ENCODE measurements at regions not wholly inside any gene's neighbourhood (a gene's known extent, or its start where the extent isn't known, plus 50 kb on each side); places are given as distances from the start of the nearest gene placed in this dataset.
"Not testable (repeated sequence)": the region's sequence is repeated elsewhere in the genome, so short reads cannot be mapped to it uniquely, and the experiment has no call there.

DNA sequence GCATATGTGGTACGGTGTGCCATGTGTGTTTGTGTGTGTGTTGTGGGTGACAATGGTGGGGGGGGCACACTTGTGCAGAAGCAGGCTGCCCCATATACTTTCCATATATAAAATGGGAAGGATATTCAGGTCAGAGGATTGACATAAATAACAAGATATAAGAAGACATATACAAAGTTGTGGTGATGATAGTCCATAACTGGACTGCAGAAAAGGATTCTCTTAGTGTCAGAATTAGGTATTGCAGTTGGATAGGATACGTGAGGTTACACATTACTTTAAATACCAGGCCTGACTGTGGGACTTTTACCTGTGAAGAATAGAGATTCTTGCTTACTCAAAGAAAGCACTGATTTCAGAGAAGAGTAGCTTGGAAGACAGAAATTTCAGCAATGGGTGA is 1260.3 kb downstream of the EPHA7 start:
- DNase-seq (ENCODE audit: low read depth in 3 of 3): no peak

DNA sequence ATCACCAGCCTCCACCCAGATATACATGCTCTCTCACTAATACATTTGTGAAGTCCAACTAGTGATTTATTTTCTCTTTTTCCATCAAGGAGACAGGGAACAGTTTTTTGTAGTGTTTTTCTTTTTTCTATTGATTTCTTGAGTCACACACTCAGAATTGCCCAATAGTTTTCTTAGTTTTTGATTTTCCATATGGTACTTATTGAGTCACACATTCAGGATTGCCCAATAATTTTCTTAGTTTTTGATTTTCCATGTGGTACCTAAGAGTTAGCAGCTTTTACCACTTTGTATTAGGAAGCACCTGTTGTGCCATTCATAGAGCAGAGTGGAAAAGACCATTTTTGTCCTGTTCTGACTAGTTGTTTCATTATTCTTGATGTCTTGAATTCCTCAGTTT is 1268.8 kb downstream of the EPHA7 start:
- no peak for DNase-seq (ENCODE audit: low read depth in 3 of 3)

DNA sequence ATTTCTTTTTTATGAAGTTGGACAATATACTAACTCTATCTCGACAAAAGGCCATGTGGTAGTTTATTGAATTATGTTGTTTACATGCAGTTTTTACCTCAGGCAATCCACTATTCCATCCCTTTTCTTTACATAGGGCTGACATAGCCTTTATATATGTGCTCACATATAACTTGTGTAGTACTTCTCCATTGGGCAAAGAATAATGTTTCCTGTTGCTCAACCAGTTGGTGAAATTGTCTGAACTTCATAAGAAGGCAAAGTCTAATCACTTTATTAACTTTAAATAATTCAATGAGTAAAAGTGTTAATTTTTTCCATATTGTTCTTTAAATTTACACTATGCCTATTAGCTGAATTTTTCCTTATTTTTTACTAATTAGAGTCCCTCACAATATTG is 1272.1 kb downstream of the EPHA7 start:
- no peak for DNase-seq (ENCODE audit: low read depth in 3 of 3)

DNA sequence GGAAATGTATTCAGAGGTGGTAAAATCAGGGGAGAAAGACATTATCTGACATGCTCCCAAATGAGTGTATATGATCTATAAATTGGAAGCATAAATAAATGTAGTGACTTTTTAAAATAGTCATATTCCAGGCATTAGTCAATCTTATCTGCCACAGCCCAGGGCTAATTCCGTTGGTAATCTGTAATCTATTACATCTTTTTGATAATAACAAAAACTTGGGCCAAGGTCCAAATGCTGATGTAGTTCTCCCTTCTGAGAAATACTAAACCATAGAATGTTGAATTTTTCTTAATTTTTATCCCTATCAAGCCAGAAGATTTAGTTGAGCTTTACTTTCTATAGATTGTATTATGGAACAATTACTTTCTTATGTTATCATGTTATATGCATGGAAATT is 1279.8 kb downstream of the EPHA7 start:
- no peak for DNase-seq (ENCODE audit: low read depth in 3 of 3)

DNA sequence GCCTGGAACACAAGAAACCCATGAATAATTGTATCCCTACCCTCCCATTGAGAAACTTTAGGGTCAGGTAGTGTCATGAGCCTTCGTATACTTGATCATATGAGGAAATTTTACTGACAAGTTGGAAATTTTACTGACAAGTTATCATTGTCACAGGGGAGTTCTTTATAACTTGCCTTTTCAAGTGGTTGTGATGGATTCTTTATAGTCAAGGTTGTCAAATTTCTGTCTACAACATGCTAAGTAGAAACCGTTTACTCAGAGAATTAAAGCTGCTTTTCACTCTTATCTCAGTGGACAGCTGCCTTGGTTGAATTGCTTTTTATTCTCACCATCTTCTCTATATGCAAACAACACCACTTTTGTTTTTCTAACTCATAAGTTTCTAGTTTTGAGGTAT is 1286.4 kb downstream of the EPHA7 start:
- DNase-seq (ENCODE audit: low read depth in 3 of 3): no peak

DNA sequence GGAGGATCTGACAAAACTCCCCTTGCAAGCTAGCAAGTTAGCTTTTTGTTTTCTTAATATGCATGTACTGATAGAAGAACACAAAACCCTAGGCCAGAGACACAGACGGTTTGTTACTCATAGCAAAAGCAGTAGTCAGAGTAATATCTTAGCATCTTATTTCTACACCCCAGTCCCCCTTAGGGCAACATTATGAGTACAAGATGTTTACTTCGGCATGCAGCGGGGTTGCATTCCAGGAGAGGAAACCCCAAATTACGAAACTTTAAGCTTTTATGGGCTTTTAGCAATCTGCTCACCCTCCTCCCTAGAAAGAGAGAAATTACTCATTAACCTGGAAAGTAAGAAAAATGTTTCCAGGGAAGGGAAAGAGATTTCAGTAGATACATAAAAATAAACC is 1286.9 kb downstream of the EPHA7 start:
- DNase-seq (ENCODE audit: low read depth in 3 of 3): no peak

DNA sequence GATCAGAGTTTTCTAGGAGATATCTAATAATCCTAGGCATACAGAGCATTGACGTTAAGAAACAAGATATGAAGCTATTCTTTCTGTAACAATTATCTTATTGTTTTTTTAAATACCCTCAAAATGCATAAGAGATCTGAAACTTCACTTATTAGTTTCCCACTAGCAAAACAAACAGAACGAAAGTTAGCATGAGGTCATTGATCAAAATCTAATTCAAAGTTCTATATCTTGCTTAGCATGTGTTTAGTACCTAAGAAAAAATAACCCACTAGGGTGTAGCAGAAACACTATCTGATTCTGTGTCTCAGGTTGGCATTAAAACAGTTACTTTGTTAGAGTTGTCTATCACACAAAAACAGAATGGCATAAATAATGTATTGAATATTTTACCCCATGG is 1288.4 kb downstream of the EPHA7 start:
- no peak for DNase-seq (ENCODE audit: low read depth in 3 of 3)

DNA sequence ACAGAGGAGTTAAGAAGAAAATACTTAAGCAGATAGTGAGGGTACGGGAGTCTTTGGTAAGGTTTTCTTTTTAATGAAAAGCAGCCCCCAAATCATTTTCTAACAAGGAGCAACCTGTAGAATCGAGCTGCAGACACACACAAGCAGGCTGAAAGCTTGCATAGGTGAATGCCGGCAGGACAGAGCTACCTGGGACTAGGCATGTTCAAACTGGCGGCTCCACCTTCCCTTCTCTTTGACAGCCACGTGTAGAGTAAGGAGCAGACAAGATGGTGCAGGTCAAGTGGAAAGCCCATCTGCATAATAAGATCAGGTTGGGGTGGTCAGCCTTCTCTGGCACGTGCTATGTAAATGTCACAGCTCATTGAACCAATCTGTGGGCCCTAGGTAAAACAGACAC is 1292.4 kb downstream of the EPHA7 start:
- DNase-seq (ENCODE audit: low read depth in 3 of 3): no peak

DNA sequence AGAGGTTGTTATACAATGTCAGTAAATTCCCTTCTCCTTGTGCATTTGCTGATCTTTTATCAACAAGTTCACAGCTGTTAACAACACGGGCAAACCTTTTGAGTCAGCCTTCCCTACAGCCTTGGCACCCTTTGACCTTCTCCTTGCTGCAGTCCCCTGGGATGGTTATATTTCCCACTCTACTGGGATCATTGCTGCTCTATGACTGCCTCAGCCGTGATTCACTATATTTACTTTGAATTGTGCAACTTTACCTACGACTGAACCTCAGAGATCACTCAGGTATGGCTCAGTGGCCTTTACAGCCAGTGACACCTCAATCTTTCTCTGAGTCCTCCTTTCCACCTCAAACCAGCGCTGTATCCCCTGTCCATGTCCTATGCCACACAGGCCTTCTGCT is 1293.3 kb downstream of the EPHA7 start:
- no peak for DNase-seq (ENCODE audit: low read depth in 3 of 3)

DNA sequence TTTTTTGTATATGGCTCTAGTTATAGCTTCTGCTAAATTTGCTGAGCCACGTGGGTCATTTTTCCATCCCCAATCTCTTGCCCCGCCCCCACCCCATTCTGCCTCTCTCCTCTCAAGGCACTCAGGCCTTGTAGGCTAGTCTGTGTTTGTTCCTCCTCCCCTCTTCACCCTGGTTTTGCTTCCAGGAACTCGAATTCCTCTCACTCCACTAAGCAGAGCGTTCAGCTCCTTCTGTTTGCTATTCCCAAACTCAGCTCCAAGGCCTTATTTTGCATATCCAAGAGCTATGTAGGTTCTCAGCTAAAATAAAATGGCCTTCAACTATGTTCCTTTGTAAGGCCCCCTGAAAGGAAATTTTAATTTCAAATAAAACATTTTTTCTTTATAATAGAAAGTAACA is 1293.7 kb downstream of the EPHA7 start:
- no peak for DNase-seq (ENCODE audit: low read depth in 3 of 3)

DNA sequence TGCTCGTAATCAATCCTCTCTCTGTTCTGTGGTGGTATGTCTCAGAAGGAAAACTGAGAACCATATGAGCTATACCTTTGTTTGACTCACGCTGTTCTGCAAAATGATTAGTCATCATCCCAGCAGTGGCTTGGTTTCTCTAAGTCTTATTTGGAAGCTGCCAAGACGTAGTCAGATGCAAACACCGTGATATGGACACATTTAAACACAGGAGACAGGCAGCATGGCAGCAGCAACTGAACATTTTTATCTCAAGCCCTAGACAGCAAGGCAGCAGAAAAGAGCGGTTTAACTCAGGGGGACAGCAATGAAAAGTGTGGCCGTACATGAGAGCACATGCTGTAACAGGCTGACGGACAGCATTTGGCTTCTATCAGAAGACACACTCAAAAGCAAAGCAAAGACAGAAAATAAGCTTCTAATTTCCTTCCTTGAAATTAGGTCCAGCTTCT is 1295.1 kb downstream of the EPHA7 start:
- DNase-seq (ENCODE audit: low read depth in 3 of 3): no peak

DNA sequence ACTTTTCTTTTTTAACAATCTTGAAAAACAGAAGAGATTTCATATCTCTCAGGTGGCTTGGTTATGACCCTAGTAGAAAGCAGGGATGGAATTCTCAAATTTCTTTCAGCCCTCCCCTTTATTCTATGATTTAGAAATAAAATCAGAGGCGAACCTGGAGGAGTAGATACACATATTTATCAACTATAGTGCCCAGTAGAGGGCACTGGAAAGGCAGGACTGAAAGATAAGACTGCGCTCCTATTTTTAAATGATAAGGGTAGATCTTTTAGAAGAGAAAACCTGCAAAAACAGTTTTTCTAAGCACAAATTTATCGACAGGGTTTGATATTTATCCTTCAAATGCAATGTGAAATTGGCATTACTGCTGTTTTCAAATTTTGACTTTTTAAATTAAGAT is 1296.6 kb downstream of the EPHA7 start:
- DNase-seq (ENCODE audit: low read depth in 3 of 3): no peak

DNA sequence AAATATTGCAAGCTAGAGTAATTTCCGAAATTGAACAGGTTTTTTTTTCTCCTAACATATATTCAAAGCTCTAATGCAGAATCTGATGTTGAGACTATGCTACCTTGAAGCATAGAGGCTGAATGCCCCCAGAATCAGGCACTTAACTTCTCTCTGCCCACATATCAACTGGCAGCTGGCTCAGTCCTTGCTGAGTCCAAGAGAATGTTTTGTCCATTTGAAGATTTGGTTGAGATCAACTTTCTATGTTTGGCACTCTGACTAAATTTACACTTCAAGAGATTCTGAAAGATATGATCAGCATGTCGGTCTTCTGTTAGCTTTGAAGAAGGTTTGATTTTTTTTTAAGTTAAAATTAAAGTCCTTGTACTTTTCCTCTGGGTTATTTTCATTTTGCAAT is 1298.1 kb downstream of the EPHA7 start:
- no peak for DNase-seq (ENCODE audit: low read depth in 3 of 3)

DNA sequence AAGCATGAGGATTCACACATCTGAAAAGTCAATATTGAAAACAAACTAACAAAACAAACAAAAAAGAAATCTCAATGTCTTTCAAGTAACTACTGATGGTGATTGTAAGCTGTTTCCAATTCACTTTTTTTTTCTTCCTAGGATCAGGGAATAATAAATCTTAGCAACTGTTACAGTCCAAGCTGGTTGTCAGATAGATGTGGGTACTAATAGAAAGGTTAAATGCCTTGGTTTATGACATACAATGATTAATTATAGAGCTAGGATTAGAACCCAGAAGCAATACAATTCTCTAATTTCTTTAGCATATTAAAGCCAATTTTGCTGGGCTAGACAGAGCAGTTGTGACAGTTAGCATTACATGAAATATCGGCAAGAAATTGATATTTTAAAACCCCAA is 1301.6 kb downstream of the EPHA7 start:
- DNase-seq (ENCODE audit: low read depth in 3 of 3): no peak

DNA sequence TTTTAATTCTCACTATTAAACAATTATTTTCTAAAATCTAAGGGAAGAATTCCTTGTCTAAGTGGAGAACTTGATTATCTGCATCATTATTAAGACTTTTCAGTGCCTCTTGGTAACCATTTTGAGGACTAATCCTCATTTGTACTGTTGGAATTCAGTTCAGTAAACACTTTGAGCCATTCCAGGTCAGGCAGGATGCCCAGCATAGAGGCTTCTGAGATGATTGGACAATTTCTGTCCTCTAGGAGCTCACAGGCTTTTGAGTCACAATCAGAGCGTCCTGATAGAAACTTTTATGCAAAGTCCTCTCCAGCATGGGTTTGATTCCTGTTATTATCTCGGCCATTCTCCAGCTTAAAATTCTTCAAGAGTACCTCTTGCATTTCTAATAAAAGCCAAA is 1304.6 kb downstream of the EPHA7 start:
- no peak for DNase-seq (ENCODE audit: low read depth in 3 of 3)

DNA sequence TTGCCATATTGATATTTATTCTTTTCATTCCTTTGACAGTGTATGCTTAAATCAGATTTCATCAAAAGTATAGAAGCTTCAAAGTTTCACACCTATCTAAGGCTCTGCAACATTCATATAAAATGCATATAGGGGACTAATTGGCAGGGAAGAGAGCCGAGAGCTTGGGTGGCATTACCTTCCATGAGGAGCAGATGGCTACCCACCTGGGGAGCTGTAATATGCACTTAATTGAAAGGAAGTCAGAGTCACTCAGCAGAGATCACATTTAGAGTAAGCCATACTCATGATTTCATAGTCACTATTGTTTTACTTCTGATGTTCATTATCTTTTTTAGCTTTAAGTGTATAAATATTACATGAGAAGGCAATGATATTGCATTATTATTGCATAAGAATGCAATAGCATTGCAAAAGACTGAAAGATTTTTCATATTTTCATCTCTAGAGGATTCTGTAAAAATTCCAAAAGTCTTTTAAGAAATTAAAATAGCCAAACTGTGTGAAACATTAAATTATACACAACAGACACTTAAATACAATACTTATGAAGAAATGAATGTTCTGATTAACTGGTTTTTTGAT is 1305.2 kb downstream of the EPHA7 start:
- DNase-seq (ENCODE audit: low read depth in 3 of 3): no peak

DNA sequence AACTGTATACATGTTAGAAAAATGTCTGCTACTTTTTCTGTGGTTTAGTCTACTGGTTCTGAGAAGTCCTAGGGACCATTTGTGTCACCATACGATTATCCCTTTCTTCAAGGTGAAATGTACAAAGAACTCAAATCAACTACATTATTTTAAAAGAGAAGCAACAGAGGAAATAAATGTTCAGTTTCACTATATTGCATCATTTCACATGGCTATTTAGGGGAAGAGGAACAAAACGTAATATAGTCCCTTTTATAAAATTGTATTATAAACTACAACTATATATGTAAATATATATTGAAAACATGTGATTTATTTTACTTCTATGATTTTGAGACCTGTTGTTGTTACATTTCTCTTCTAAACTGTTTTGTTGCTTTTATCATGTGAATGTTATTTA is 1308.0 kb downstream of the EPHA7 start:
- no peak for DNase-seq (ENCODE audit: low read depth in 3 of 3)

DNA sequence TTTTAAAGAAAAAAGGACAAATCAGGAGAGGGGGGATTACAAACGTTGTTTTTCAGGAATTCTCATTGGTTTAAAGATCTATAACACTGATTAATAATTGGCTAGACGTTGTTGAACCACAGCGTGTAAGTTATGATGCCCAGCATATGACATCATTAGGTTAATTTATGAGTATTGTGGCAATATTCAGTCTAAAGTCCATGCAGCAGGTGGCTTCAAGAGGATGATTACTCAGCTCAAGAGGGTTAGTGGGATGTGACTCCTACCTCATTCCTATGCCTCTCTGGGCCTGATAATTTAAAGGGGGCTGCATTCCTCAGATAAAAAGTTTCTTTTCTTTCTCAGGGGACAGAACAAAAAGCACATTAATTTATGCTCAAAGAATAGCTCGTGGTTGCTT is 1309.0 kb downstream of the EPHA7 start:
- no peak for DNase-seq (ENCODE audit: low read depth in 3 of 3)

DNA sequence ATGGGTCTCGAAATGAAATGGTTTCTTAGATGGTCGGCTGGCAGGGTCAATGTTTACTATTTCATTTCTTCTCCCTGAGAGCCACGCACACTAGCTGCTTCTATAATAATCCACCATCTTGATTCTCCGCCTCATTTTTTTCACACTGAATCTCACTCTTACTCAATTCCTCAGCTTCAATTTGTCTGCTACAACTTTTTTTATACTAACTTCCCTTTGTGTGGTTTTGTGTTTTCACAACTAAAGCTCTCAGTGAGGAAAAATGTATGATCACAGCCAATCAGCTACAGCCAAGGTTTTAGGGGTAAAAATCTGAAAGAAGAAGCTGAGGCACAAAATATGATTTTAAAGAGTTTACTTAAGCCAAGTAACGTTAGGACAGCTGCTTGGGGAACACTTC is 1309.4 kb downstream of the EPHA7 start:
- no peak for DNase-seq (ENCODE audit: low read depth in 3 of 3)

DNA sequence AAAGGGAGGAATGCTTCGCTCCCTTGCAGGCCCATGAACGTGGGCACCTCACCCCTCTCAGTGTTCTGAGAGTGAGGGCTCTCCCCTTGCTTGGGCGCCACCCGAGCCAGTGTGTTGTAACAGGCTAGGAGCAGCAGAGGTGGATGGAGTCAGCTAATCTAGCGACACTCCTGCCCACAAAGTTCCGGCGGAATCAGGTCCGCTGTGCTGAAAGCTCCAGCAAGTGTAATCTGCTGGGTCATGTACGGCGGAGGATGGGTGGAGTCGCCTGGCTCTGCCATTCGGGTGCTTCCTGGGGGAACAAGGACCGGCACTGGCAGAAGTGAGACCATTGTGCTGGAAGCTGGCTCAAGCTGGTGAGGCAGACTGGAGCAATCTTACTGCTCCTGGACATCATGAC is 1310.1 kb downstream of the EPHA7 start:
- no peak for DNase-seq (ENCODE audit: low read depth in 3 of 3)

DNA sequence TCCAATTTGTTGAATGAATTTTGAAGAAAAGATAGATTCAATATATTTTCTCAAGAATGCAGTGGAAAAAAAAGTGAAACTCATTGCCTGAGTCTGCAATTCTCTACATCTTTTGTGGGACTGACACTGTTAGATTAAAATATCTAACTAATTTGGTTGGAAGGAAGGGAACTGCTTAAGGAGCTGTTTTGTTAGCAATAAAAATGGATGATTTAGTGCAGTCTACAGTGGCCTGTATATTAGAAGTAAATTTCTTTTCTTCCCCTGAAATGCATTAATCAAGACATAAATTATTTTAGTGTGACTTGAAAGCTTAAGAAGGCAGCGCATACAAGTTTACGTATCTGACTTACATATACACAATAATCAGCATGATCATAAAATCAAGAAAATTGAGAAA is 1332.6 kb downstream of the EPHA7 start:
- DNase-seq (ENCODE audit: low read depth in 3 of 3): no peak

DNA sequence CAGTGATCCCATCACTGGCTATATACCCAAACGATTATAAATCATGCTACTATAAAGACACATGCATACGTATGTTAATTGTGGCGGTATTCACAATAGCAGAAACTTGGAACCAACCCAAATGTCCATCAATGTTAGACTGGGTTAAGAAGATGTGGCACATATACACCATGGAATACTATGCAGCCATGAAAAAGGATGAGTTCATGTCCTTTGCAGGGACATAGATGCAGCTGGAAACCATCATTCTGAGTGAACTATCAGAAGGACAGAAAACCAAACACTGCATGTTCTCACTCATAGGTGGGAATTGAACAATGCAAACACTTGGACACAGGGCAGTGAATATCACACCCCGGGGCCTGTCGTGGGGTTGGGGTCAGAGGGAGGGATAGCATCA is 1335.4 kb downstream of the EPHA7 start:
- not testable (repeated sequence) for DNase-seq (ENCODE audit: low read depth in 3 of 3)

DNA sequence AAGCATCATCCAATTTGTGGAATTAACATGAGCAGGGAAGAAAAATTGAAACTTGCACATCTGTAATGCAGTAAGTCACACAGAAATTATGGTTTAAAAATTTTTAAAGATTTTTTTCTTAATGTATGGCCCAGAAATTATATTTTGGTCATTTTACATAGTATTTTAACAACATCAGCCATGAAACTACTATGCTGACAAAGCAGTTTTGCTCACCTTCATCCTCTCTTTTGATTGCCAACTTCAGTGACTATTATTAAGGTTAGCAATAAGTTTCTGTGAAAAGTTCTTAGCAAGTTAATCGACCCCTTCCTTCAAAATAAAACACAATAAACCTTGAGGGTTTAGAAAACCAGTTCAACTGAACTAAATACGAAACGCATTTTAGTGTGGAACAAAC is 1347.0 kb downstream of the EPHA7 start:
- no peak for DNase-seq (ENCODE audit: low read depth in 3 of 3)

DNA sequence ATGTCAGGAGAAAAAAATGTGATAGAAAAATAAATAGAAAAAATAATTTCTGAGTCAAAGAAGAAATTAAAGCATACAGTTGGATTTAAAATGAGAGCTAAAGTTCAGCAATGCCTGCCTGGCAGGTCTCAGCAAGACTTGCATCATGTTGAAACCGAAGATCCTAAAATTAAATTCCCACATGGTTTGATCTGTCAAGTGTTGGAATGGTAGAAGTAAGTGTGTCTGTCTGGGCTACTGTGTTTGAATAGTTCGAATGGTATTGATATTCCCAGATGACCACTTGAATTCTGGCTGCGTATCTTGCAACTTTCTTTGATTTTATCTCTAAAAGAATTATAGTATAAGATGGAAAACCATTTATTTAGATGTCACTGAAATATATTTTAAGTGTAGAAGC is 1349.6 kb downstream of the EPHA7 start:
- no peak for DNase-seq (ENCODE audit: low read depth in 3 of 3)

DNA sequence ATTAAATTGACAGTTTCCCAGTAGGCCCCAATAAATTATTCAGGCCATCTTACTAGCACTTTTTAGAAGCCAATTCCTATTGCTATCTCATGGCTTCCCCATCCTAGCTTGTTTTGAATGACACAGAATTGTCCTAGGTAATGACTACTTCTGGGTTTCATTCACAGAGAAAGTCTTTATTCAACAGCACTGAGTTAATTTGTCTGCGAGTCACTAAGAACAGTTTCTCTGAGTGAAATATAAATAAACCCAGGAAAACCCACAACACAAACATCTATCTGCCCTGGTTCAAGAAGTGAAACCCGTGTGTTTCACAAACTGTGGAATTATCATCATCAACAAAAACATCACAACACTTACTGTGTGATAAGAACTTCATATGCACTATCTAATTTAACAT is 1366.8 kb downstream of the EPHA7 start:
- no peak for DNase-seq (ENCODE audit: low read depth in 3 of 3)

All from stimulated activated CD4-positive, alpha-beta T cell treated with anti-CD3 and anti-CD28 coated beads, TNF-alpha, amount 100 ng/mL, for 24 hours (primary cell).